Loucy (cell line): ENCODE measurements at regions not wholly inside any gene's neighbourhood (a gene's known extent, or its start where the extent isn't known, plus 50 kb on each side); places are given as distances from the start of the nearest gene placed in this dataset.

Source experiments
- H2AFZ ChIP-seq: fragments of 200-600 bp; sonication (generic); 2 replicates; pipeline ENCODE4 v1.6.0; 2016; ENCODE audit warnings: antibody characterized with exemption, mild to moderate bottlenecking, low read length, moderate library complexity
- H3F3A ChIP-seq: fragments of 200-600 bp; 2 replicates; pipeline ENCODE4 v1.6.0; 2016; ENCODE audit warnings: antibody characterized with exemption, low read depth, mild to moderate bottlenecking
- H3K27me3 ChIP-seq: fragments of 200-600 bp; sonication (generic); 2 replicates; pipeline ENCODE4 v1.6.1; 2014; ENCODE audit warnings: low read length, mild to moderate bottlenecking; ENCODE audit not compliant: insufficient read depth, poor library complexity, severe bottlenecking
- H3K36me3 ChIP-seq: fragments of 200-600 bp; sonication (generic); 2 replicates; pipeline ENCODE4 v1.6.1; 2016; ENCODE audit warnings: low read length; ENCODE audit not compliant: insufficient read depth
- H3K4me1 ChIP-seq: fragments of 200-600 bp; sonication (generic); 2 replicates; pipeline ENCODE4 v1.5.1; 2014; ENCODE audit warnings: low read length, mild to moderate bottlenecking; ENCODE audit not compliant: insufficient read depth, poor library complexity, severe bottlenecking
- H3K4me2 ChIP-seq: fragments of 200-600 bp; sonication (generic); 2 replicates; pipeline ENCODE4 v1.6.0; 2014; ENCODE audit warnings: antibody characterized with exemption, low read length, low read depth, mild to moderate bottlenecking; ENCODE audit not compliant: poor library complexity, severe bottlenecking
- H3K4me3 ChIP-seq: fragments of 200-600 bp; sonication (generic); 2 replicates; pipeline ENCODE4 v1.5.1; 2014; ENCODE audit warnings: low read length, mild to moderate bottlenecking, mixed read lengths; ENCODE audit not compliant: poor library complexity, severe bottlenecking
- H3K79me2 ChIP-seq: fragments of 200-600 bp; sonication (generic); 2 replicates; pipeline ENCODE4 v1.6.1; 2014; ENCODE audit warnings: low read length; ENCODE audit not compliant: insufficient read depth
- H3K9ac ChIP-seq: fragments of 200-600 bp; sonication (generic); 2 replicates; pipeline ENCODE4 v1.6.0; 2014; ENCODE audit warnings: mild to moderate bottlenecking, low read depth, low read length, moderate library complexity; ENCODE audit not compliant: poor library complexity, severe bottlenecking
- H3K9me2 ChIP-seq: fragments of 200-600 bp; sonication (generic); replicated peaks from 2 replicates; pipeline ENCODE4 v1.6.1; 2016; ENCODE audit warnings: low read depth, low read length, mixed read lengths
- H3K9me3 ChIP-seq: fragments of 200-600 bp; sonication (generic); 2 replicates; pipeline ENCODE4 v1.6.1; 2014; ENCODE audit warnings: mild to moderate bottlenecking, antibody characterized with exemption, low read length, low read depth; ENCODE audit not compliant: insufficient read depth
- H4K20me1 ChIP-seq: fragments of 200-600 bp; sonication (generic); 2 replicates; pipeline ENCODE4 v1.6.0; 2014; ENCODE audit warnings: antibody characterized with exemption, low read length, mild to moderate bottlenecking; ENCODE audit not compliant: insufficient read depth, poor library complexity, severe bottlenecking
- CTCF ChIP-seq: fragments of 200-600 bp; sonication (generic); conservative IDR thresholded peaks from 2 replicates; pipeline ENCODE4 v1.5.1; 2014; ENCODE audit warnings: mild to moderate bottlenecking, antibody characterized with exemption, low read length
- EZH2phosphoT487 ChIP-seq: fragments of 200-600 bp; IDR thresholded peaks from 2 replicates; pipeline ENCODE4 v1.6.1; 2018; ENCODE audit warnings: antibody characterized with exemption, mild to moderate bottlenecking, moderate library complexity, borderline replicate concordance

- Histone ChIP-seq H3K9ac (no peak overlapping the region), H2AFZ (no peak overlapping the region), H3K36me3 (no peaks in the 10 kb centered on the region), H3K4me2 (no peak overlapping the region), H4K20me1 (no peaks in the 10 kb centered on the region), H3F3A (no peaks in the 10 kb centered on the region), H3K27me3 (no peaks in the 10 kb centered on the region), H3K4me1 (peaks cover 57% of the 10 kb centered on the region), H3K4me3 (no peak overlapping the region), H3K79me2 (no peaks in the 10 kb centered on the region), H3K9me3 (no peaks in the 10 kb centered on the region), H3K9me2 (no peaks in the 10 kb centered on the region)
- no peak for TF ChIP-seq CTCF
- no peak for TF ChIP-seq EZH2phosphoT487
These were observed 81.5 kb downstream of the RBM43 start for GRCh38 chr2:151180123-151180522.

GRCh38 chr2:151178207-151178606 is 83.5 kb downstream of the RBM43 start:
- TF ChIP-seq EZH2phosphoT487: no peak
- no peak for TF ChIP-seq CTCF
- H3K4me2 ChIP-seq: no peak overlapping the region
- H3F3A ChIP-seq: no peaks in the 10 kb centered on the region
- H3K9me3 ChIP-seq: no peaks in the 10 kb centered on the region
- no peak overlapping the region for H3K4me3 ChIP-seq
- H2AFZ ChIP-seq: no peak overlapping the region
- H3K27me3 ChIP-seq: no peaks in the 10 kb centered on the region
- H3K9me2 ChIP-seq: no peaks in the 10 kb centered on the region
- no peaks in the 10 kb centered on the region for H3K79me2 ChIP-seq
- H4K20me1 ChIP-seq: no peaks in the 10 kb centered on the region
- no peak overlapping the region for H3K9ac ChIP-seq
- no peaks in the 10 kb centered on the region for H3K36me3 ChIP-seq
- H3K4me1 ChIP-seq: peaks cover 38% of the 10 kb centered on the region

- Histone ChIP-seq H3F3A (no peaks in the 10 kb centered on the region), H3K4me3 (no peak overlapping the region), H3K79me2 (no peaks in the 10 kb centered on the region), H3K9me2 (no peaks in the 10 kb centered on the region), H3K4me2 (no peak overlapping the region), H3K36me3 (no peaks in the 10 kb centered on the region), H2AFZ (no peak overlapping the region), H3K27me3 (no peaks in the 10 kb centered on the region), H3K9ac (no peak overlapping the region), H4K20me1 (no peaks in the 10 kb centered on the region), H3K4me1 (peaks cover 33% of the 10 kb centered on the region), H3K9me3 (no peaks in the 10 kb centered on the region)
- TF ChIP-seq CTCF: no peak
- no peak for TF ChIP-seq EZH2phosphoT487
These were observed 83.9 kb downstream of the RBM43 start for GRCh38 chr2:151177756-151178155.
